ENCODE measurements at regions not wholly inside any gene's neighbourhood (a gene's known extent, or its start where the extent isn't known, plus 50 kb on each side); places are given as distances from the start of the nearest gene placed in this dataset.
"Not testable (repeated sequence)": the region's sequence is repeated elsewhere in the genome, so short reads cannot be mapped to it uniquely, and the experiment has no call there.

- intact Hi-C loops (cut with micrococcal nuclease): no loop called here
- no peak for DNase-seq
- no peak overlapping the region for H3K4me3 Mint-ChIP-seq
- H3K4me1 Mint-ChIP-seq (ENCODE audit: low read depth): no peaks in the 10 kb centered on the region
- peaks cover 7% of the 10 kb centered on the region for H3K9me3 Mint-ChIP-seq
- no peak overlapping the region for H3K27ac Mint-ChIP-seq
- no peak for TF ChIP-seq CTCF (IDR thresholded peaks at IDR 0.05)
- ChIA-PET CTCF (no interaction called here), POLR2A (no interaction called here)
- H3K27me3 Mint-ChIP-seq: no peaks in the 10 kb centered on the region
- no peaks in the 10 kb centered on the region for H3K36me3 Mint-ChIP-seq (ENCODE audit: low read depth)
- ATAC-seq: no peak
Observed at GRCh38 chr13:67916650-67917049, 686.5 kb upstream of the PCDH9 start.

DNA sequence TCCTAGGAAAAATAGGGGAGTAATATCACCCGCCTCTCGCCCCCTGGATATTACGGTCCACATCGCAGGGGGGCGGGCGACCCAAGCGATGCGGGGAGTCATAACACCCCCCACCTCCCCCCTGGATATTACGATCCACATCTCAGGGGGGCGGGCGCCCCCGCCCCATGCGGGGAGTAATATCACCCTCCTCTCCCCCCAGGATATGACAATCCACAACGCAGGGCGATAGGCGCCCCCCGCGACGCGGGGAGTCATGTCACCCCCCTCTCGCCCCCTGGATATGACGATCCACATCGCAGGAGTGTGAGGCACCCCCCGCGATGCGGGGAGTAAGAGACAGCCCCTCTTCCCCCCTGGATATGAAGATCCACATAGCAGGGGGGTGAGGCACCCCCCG is 684.4 kb upstream of the PCDH9 start:
- CTCF ChIA-PET: no interaction called here
- POLR2A ChIA-PET: no interaction called here

GRCh38 chr13:67902960-67903359 is 672.8 kb upstream of the PCDH9 start:
- intact Hi-C loops (cut with micrococcal nuclease); H3K27ac Mint-ChIP-seq; H3K27me3 Mint-ChIP-seq; CTCF ChIA-PET; H3K36me3 Mint-ChIP-seq (ENCODE audit: low read depth); POLR2A ChIA-PET; H3K4me3 Mint-ChIP-seq; H3K4me1 Mint-ChIP-seq (ENCODE audit: low read depth); DNase-seq; ATAC-seq: not testable (repeated sequence)
- peaks cover 39% of the 10 kb centered on the region for H3K9me3 Mint-ChIP-seq

More for the DNA sequence above, 684.4 kb upstream of the PCDH9 start:
- ATAC-seq (no peak), DNase-seq (no peak)
- intact Hi-C loops (cut with micrococcal nuclease): no loop called here
- Mint-ChIP-seq H3K36me3 (ENCODE audit: low read depth) (no peaks in the 10 kb centered on the region), H3K27ac (no peak overlapping the region), H3K9me3 (peaks cover 7% of the 10 kb centered on the region), H3K4me1 (ENCODE audit: low read depth) (no peaks in the 10 kb centered on the region), H3K27me3 (no peaks in the 10 kb centered on the region), H3K4me3 (no peak overlapping the region)
- TF ChIP-seq CTCF (IDR thresholded peaks at IDR 0.05): no peak

GRCh38 chr13:67880916-67881315 is 650.8 kb upstream of the PCDH9 start:
- no peaks in the 10 kb centered on the region for H3K27me3 Mint-ChIP-seq
- H3K36me3 Mint-ChIP-seq (ENCODE audit: low read depth): no peaks in the 10 kb centered on the region
- no peak overlapping the region for H3K27ac Mint-ChIP-seq
- POLR2A ChIA-PET: no interaction called here
- CTCF ChIA-PET: no interaction called here
- no peaks in the 10 kb centered on the region for H3K4me1 Mint-ChIP-seq (ENCODE audit: low read depth)
- DNase-seq: no peak
- ATAC-seq: no peak
- no peak for TF ChIP-seq CTCF (IDR thresholded peaks at IDR 0.05)
- intact Hi-C loops (cut with micrococcal nuclease): no loop called here
- peaks cover 5% of the 10 kb centered on the region for H3K9me3 Mint-ChIP-seq
- no peak overlapping the region for H3K4me3 Mint-ChIP-seq

- no peak overlapping the region for H3K4me3 Mint-ChIP-seq
- no peaks in the 10 kb centered on the region for H3K36me3 Mint-ChIP-seq (ENCODE audit: low read depth)
- POLR2A ChIA-PET: no interaction called here
Observed at GRCh38 chr13:67878376-67878775, 648.2 kb upstream of the PCDH9 start.

More at GRCh38 chr13:67878376-67878775, 648.2 kb upstream of the PCDH9 start:
- ATAC-seq (no peak), DNase-seq (no peak)
- intact Hi-C loops (cut with micrococcal nuclease): no loop called here
- Mint-ChIP-seq H3K9me3 (peaks cover 2% of the 10 kb centered on the region), H3K27me3 (no peaks in the 10 kb centered on the region), H3K4me1 (ENCODE audit: low read depth) (no peaks in the 10 kb centered on the region), H3K27ac (no peak overlapping the region)
- CTCF ChIA-PET: no interaction called here
- TF ChIP-seq CTCF (IDR thresholded peaks at IDR 0.05): no peak

Data from activated CD8-positive, alpha-beta T cell treated with anti-CD3 and anti-CD28 coated beads for 36 hours (primary cell).